ENCODE measurements at regions not wholly inside any gene's neighbourhood (a gene's known extent, or its start where the extent isn't known, plus 50 kb on each side); places are given as distances from the start of the nearest gene placed in this dataset.
A peak's percentile ranks its signal among the peaks of the same experiment; 100 is the strongest.

DNA sequence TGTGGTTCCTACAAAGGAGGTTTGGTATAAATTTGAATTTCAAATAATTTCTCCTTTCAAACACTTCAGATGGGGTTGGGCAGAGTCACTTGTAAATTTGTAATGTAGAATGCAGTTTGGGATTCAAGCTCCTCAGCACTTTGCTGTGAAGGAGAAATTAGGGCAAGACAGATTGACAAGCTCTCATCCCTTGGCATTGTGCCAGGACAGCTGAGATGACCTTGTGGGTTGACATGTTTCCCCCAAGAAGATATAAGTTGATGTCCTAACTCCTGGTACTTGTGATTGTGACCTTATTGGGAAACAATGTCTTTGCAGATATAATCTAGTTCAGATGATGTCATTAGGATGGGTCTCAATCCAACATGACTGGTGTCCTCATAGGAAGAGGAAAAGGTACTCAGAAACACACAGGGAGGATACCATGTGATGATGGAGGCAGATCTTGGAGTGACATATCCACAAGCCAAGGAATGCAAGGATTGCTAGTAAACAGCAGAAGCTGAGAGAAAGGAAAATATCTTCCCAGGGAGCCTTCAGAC lies 408.3 kb downstream of the MED10 start:
- H3K27me3 ChIP-seq (ENCODE audit: insufficient read depth, low read length): no peaks in the 10 kb centered on the region
- no peak overlapping the region for H2BK12ac ChIP-seq (ENCODE audit: insufficient read length, low read depth, low read length)
- no peak overlapping the region for H2AK5ac ChIP-seq (ENCODE audit: insufficient read length, low read length)
- Mint-ChIP-seq H3K27me3 (ENCODE audit: low read depth) (peaks cover 5% of the 10 kb centered on the region; the same call in 1 of the 2 replicates), H3K27ac (no peak overlapping the region), H3K4me3 (no peak overlapping the region), H3K36me3 (ENCODE audit: insufficient read depth in 1 of 3, low read depth in 3 of 3) (peaks cover 0 to 5% (median 3%) of the 10 kb centered on the region in 3 experiments; a peak in 5 of 7 replicates), H3K4me1 (no peaks in the 10 kb centered on the region), H3K9me3 (peaks cover under 1 to 5% of the 10 kb centered on the region in 2 experiments)
- no peak overlapping the region for H3K4ac ChIP-seq (ENCODE audit: low read depth, low read length)
- no peaks in the 10 kb centered on the region for H3K23me2 ChIP-seq (ENCODE audit: insufficient read length, low read depth, low read length, poor library complexity, severe bottlenecking)
- H4K20me1 ChIP-seq (ENCODE audit: control insufficient read depth, insufficient read depth, insufficient read length): no peaks in the 10 kb centered on the region
- DNase-seq: no peak
- no peaks in the 10 kb centered on the region for H3K79me1 ChIP-seq (ENCODE audit: insufficient read depth, low read depth, low read length, poor library complexity, severe bottlenecking)
- no peak overlapping the region for H2BK5ac ChIP-seq (ENCODE audit: insufficient read length, low read length)
- H3K9me3 ChIP-seq (ENCODE audit: control insufficient read depth, low read depth, low read length): peaks cover 3% of the 10 kb centered on the region
- no peak overlapping the region for H2BK20ac ChIP-seq (ENCODE audit: low read depth, low read length, poor library complexity, severe bottlenecking)
- H2AFZ ChIP-seq (ENCODE audit: low read length): no peak overlapping the region
- no peak for TF ChIP-seq CTCF (conservative IDR thresholded peaks at IDR 0.05)
- no peak overlapping the region for H3K14ac ChIP-seq (ENCODE audit: insufficient read depth, low read length)
- H2BK120ac ChIP-seq (ENCODE audit: low read depth, low read length, poor library complexity, severe bottlenecking): no peak overlapping the region
- H3K23ac ChIP-seq (ENCODE audit: insufficient read length, low read depth, low read length): no peak overlapping the region
- no peak overlapping the region for H3K4me2 ChIP-seq (ENCODE audit: insufficient read depth, insufficient read length, low read length)
- peak overlapping the region; percentile 24 for H3T11ph ChIP-seq (ENCODE audit: low read length)
- H3K27ac ChIP-seq (ENCODE audit: insufficient read length, low read depth, low read length): no peak overlapping the region
- no peak overlapping the region for H3K56ac ChIP-seq (ENCODE audit: insufficient read length, low read depth, low read length)
- no peak overlapping the region for H2BK15ac ChIP-seq (ENCODE audit: low read depth, low read length)
- no peak overlapping the region for H4K91ac ChIP-seq (ENCODE audit: insufficient read length, low read depth, low read length)
- no peak overlapping the region for H3K18ac ChIP-seq (ENCODE audit: insufficient read length, low read depth, low read length)
- no peak overlapping the region for H3K9ac ChIP-seq (ENCODE audit: extremely low read depth, insufficient read length, low read length)
- H3K4me1 ChIP-seq (ENCODE audit: insufficient read depth, low read length): no peaks in the 10 kb centered on the region
- H4K8ac ChIP-seq (replicated peaks; ENCODE audit: insufficient read length, low read depth, low read length): no peak overlapping the region
- no peaks in the 10 kb centered on the region for H3K79me2 ChIP-seq (ENCODE audit: insufficient read depth, low read length)
- no peak overlapping the region for H4K5ac ChIP-seq (ENCODE audit: insufficient read length, low read depth, low read length)
